A549 (cell line): ENCODE measurements at regions not wholly inside any gene's neighbourhood (a gene's known extent, or its start where the extent isn't known, plus 50 kb on each side); places are given as distances from the start of the nearest gene placed in this dataset.

ENCODE experiments used
- ATAC-seq, 2 experiments: fragments of 200-7000 bp in 1 of 2; fragments of >200 bp in 1 of 2; cut with Nextera tagmentation in 1 of 2; cut with Tn5 transposase in 1 of 2; 3 replicates each; pipeline versions ENCODE4 v1.8.0 to v1.9.1; 2018 to 2020; ENCODE audit warnings: mild to moderate bottlenecking in 1 of 2, moderate library complexity in 1 of 2
- CTCF ChIA-PET: fragments of 300-600 bp; sonication (Branson Sonifier 250); formaldehyde crosslinking; extraction: SDS; loops from one replicate; lab custom pipeline; 2021; ENCODE audit warnings: antibody characterized with exemption, inconsistent platforms; lab: Yijun Ruan, JAX
- POLR2A ChIA-PET: fragments of 350-600 bp; formaldehyde crosslinking; extraction: SDS; loops from one replicate; lab custom pipeline; 2021; ENCODE audit warnings: antibody characterized with exemption, inconsistent platforms; lab: Yijun Ruan, JAX
- DNase-seq, 2 experiments: peaks; one replicate each; pipeline versions ENCODE4 v3.0.0 to v3.0.0-alpha.2; 2011 to 2016; ENCODE audit warnings: low read depth in 1 of 2, low spot score in 1 of 2
- FAIRE-seq: peaks from 2 replicates; lab custom pipeline; 2011; peaks lifted over from hg19 to GRCh38; lab: Jason Lieb, UNC
- H3K27ac ChIP-seq, 2 experiments: fragments of >200 bp; sonication (Bioruptor Twin); formaldehyde crosslinking; 3 replicates each; pipeline ENCODE4 v1.5.1; 2016 to 2017
- H3K4me1 ChIP-seq: fragments of >200 bp; sonication (Bioruptor Twin); formaldehyde crosslinking; 3 replicates; pipeline ENCODE4 v1.6.1; 2016
- H3K4me2 ChIP-seq: fragments of >200 bp; sonication (Bioruptor Twin); formaldehyde crosslinking; 3 replicates; pipeline ENCODE4 v1.6.1; 2016
- H3K4me3 ChIP-seq: fragments of >200 bp; sonication (Bioruptor Twin); formaldehyde crosslinking; 3 replicates; pipeline ENCODE4 v1.5.1; 2016
- H3K9me3 ChIP-seq: fragments of >200 bp; sonication (Bioruptor Twin); formaldehyde crosslinking; 3 replicates; pipeline ENCODE4 v1.6.1; 2016
- CBX8 ChIP-seq: fragments of 200-600 bp; sonication (generic); IDR thresholded peaks from 2 replicates; pipeline ENCODE4 v1.6.1; 2016
- EHF ChIP-seq: fragments of 250-450 bp; sonication (Bioruptor Pico); IDR thresholded peaks from 2 replicates; pipeline ENCODE4 v1.5.0; 2020; ENCODE audit warnings: mild to moderate bottlenecking
- EHMT2 ChIP-seq: fragments of 200-600 bp; sonication (generic); IDR thresholded peaks from 2 replicates; pipeline ENCODE4 v1.6.1; 2016; ENCODE audit warnings: antibody characterized with exemption, low read depth, mild to moderate bottlenecking, moderate library complexity
- ESRRA ChIP-seq: fragments of 150-350 bp; IDR thresholded peaks from 2 replicates; pipeline ENCODE4 v1.6.1; 2014; ENCODE audit warnings: mild to moderate bottlenecking, low read length, borderline replicate concordance
- FOXS1 ChIP-seq: fragments of 250-450 bp; sonication (Bioruptor Pico); IDR thresholded peaks from 2 replicates; pipeline ENCODE4 v1.5.0; 2020; ENCODE audit warnings: mild to moderate bottlenecking, moderate library complexity
- GATA3 ChIP-seq: IDR thresholded peaks from 2 replicates; pipeline ENCODE4 v1.6.1; 2012; ENCODE audit warnings: borderline replicate concordance
- HEYL ChIP-seq: fragments of 250-450 bp; sonication (Bioruptor Pico); IDR thresholded peaks from 2 replicates; pipeline ENCODE4 v1.8.0; 2021; ENCODE audit warnings: mild to moderate bottlenecking, moderate library complexity
- HOXA7 ChIP-seq: fragments of 250-450 bp; sonication (Bioruptor Pico); IDR thresholded peaks from 2 replicates; pipeline ENCODE4 v1.5.0; 2020; ENCODE audit warnings: mild to moderate bottlenecking, moderate library complexity
- HOXB13 ChIP-seq: fragments of 250-450 bp; sonication (Bioruptor Pico); IDR thresholded peaks from 2 replicates; pipeline ENCODE4 v1.5.0; 2020; ENCODE audit warnings: low read depth, mild to moderate bottlenecking, moderate library complexity
- JUNB ChIP-seq: fragments of >200 bp; sonication (Bioruptor Twin); formaldehyde crosslinking; IDR thresholded peaks from 2 replicates; pipeline ENCODE4 v1.6.1; 2016
- KDM5A ChIP-seq: fragments of 200-600 bp; sonication (generic); IDR thresholded peaks from 2 replicates; pipeline ENCODE4 v1.6.1; 2016; ENCODE audit warnings: antibody characterized with exemption, mild to moderate bottlenecking
- MAFK ChIP-seq: fragments of 450-650 bp; IDR thresholded peaks from 2 replicates; pipeline ENCODE4 v1.6.1; 2014; ENCODE audit not compliant: partially characterized antibody
- MAZ ChIP-seq: fragments of 150-350 bp; IDR thresholded peaks from 2 replicates; pipeline ENCODE4 v1.6.1; 2014; ENCODE audit warnings: antibody characterized with exemption, low read depth, low read length, borderline replicate concordance
- MYC ChIP-seq: IDR thresholded peaks from 2 replicates; pipeline ENCODE4 v1.6.1; 2012; ENCODE audit warnings: mild to moderate bottlenecking, inconsistent platforms, low read length, improper control_type of control experiment, borderline replicate concordance
- NFE2L2 ChIP-seq: fragments of 150-350 bp; conservative IDR thresholded peaks from 2 replicates; pipeline ENCODE4 v1.6.1; 2014; ENCODE audit warnings: low read length
- NPAS2 ChIP-seq: fragments of 250-450 bp; sonication (Bioruptor Pico); IDR thresholded peaks from 2 replicates; pipeline ENCODE4 v1.8.0; 2022; ENCODE audit warnings: mild to moderate bottlenecking, moderate library complexity, borderline replicate concordance
- NR3C1 ChIP-seq: fragments of >200 bp; sonication (Bioruptor Twin); formaldehyde crosslinking; IDR thresholded peaks from 3 replicates; pipeline ENCODE4 v1.6.1; 2017
- POLR2A ChIP-seq: IDR thresholded peaks from 2 replicates; pipeline ENCODE4 v1.6.1; 2012; ENCODE audit warnings: mild to moderate bottlenecking, low read length
- POLR2AphosphoS2 ChIP-seq: conservative IDR thresholded peaks from 2 replicates; pipeline ENCODE4 v1.6.1; 2012; ENCODE audit warnings: low read length, improper control_type of control experiment, inconsistent platforms
- RAD21 ChIP-seq, 2 experiments: fragments of >200 bp in 1 of 2; sonication (Bioruptor Twin) in 1 of 2; formaldehyde crosslinking in 1 of 2; IDR thresholded peaks in 1 of 2; conservative IDR thresholded peaks in 1 of 2; 2 replicates in 1 of 2; 3 replicates in 1 of 2; pipeline ENCODE4 v1.6.1; 2012 to 2018; ENCODE audit warnings: inconsistent platforms in 1 of 2
- RARB ChIP-seq: fragments of 250-450 bp; sonication (Bioruptor Pico); IDR thresholded peaks from 2 replicates; pipeline ENCODE4 v1.8.0; 2021; ENCODE audit warnings: mild to moderate bottlenecking, moderate library complexity
- RCOR1 ChIP-seq: fragments of 150-350 bp; IDR thresholded peaks from 2 replicates; pipeline ENCODE4 v1.6.1; 2014; ENCODE audit warnings: antibody characterized with exemption, low read length, low read depth
- RFX5 ChIP-seq: fragments of 450-650 bp; IDR thresholded peaks from 2 replicates; pipeline ENCODE4 v1.7.1; 2014; ENCODE audit warnings: antibody characterized with exemption, mild to moderate bottlenecking, moderate library complexity
- RNF2 ChIP-seq: fragments of 200-600 bp; sonication (generic); IDR thresholded peaks from 2 replicates; pipeline ENCODE4 v1.6.1; 2016; ENCODE audit warnings: low read depth, mild to moderate bottlenecking, antibody characterized with exemption, moderate library complexity, borderline replicate concordance
- SREBF2 ChIP-seq: fragments of 450-650 bp; IDR thresholded peaks from 2 replicates; pipeline ENCODE4 v1.6.1; 2014; ENCODE audit warnings: mild to moderate bottlenecking, moderate library complexity
- TP53 ChIP-seq: fragments of 250-450 bp; sonication (Bioruptor Pico); IDR thresholded peaks from 2 replicates; pipeline ENCODE4 v1.5.0; 2021; ENCODE audit warnings: mild to moderate bottlenecking, moderate library complexity
- WGBS: methylation state at CpG from one replicate; pipeline ENCODE4 v1.1.6; 2017; ENCODE audit errors: missing lambda C conversion rate; 5-methylcytosine and 5-hydroxymethylcytosine counted together
- TF ChIP-seq, protein P1 (sequence below): fragments of >200 bp; sonication (Bioruptor Twin); formaldehyde crosslinking; IDR thresholded peaks from 3 replicates; pipeline ENCODE4 v1.6.1; 2016
- TF ChIP-seq, protein P2 (sequence below): fragments of 150-350 bp; IDR thresholded peaks from 2 replicates; pipeline ENCODE4 v1.6.1; 2014; ENCODE audit warnings: low read depth, mild to moderate bottlenecking, low read length
- TF ChIP-seq, protein P3 (sequence below): fragments of 250-450 bp; sonication (Bioruptor Pico); IDR thresholded peaks from 2 replicates; pipeline ENCODE4 v1.5.0; 2020; ENCODE audit warnings: low read depth, mild to moderate bottlenecking, moderate library complexity
- TF ChIP-seq, protein P4 (sequence below): fragments of >200 bp; sonication (Bioruptor Twin); formaldehyde crosslinking; IDR thresholded peaks from 2 replicates; pipeline ENCODE4 v1.6.1; 2016
- TF ChIP-seq, protein P5 (sequence below): IDR thresholded peaks from 2 replicates; pipeline ENCODE4 v1.6.1; 2012
- TF ChIP-seq, protein P6 (sequence below): fragments of 250-450 bp; sonication (Bioruptor Pico); IDR thresholded peaks from 2 replicates; pipeline ENCODE4 v1.5.0; 2021; ENCODE audit warnings: mild to moderate bottlenecking, moderate library complexity, borderline replicate concordance
- TF ChIP-seq, protein P7 (sequence below): fragments of 200-600 bp; sonication (generic); IDR thresholded peaks from 2 replicates; pipeline ENCODE4 v1.6.1; 2016; ENCODE audit warnings: antibody characterized with exemption, mild to moderate bottlenecking, moderate library complexity

DNA sequence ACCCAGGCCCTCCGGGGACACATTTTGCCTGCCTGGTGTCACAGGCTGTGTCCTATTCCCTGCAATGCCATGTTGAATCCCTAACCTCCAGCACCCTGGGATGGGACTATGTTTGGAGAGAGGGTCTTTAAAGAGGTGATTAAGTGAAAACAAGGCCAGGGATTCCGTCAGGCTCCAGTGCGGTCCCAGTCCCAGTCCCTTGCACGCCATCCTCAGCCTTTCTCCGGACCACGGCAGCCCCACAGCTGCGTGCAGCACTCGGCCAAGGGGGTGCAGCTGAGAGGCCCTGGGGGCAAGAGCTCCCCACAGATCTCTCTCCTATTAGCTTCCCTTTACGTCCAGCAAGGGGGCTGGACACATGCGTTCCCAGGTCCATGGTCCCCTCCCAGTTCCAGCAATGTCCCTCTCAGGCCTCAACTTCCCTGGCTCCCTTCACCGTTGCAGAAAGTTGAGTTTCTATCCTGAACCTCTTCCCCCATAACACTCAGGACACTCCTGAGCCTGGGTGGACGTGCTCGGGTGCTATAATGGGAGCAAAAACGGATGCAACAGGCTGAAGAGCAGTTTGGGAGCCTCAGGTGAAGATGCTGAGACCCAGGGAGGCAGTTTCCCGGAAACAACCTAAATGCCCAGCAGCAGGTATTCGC lies 1422.7 kb downstream of the BRD1 start:
- DNase-seq = no peak
- Histone ChIP-seq H3K4me2 (peak overlapping the region; percentile 77), H3K9me3 (peaks cover 28% of the 10 kb centered on the region), H3K4me1 (peaks cover 34% of the 10 kb centered on the region), H3K27ac (peak overlapping the region; percentile 93 to 99), H3K4me3 (no peak overlapping the region)
- WGBS = 61% methylated on average over 16 of the region's 16 CpGs
- ATAC-seq = peak in 1 of 2 experiments; percentile 26; a peak in 3 of 6 replicates
- ChIA-PET POLR2A (no interaction called here), CTCF (interaction anchor here (1.0 to 1.1 kb wide), 2 partner anchors 11 to 88 kb away, joined by 3 read pairs; no protein-coding TSS in a partner anchor)
- FAIRE-seq = no peak
- TF ChIP-seq, protein P1, sequence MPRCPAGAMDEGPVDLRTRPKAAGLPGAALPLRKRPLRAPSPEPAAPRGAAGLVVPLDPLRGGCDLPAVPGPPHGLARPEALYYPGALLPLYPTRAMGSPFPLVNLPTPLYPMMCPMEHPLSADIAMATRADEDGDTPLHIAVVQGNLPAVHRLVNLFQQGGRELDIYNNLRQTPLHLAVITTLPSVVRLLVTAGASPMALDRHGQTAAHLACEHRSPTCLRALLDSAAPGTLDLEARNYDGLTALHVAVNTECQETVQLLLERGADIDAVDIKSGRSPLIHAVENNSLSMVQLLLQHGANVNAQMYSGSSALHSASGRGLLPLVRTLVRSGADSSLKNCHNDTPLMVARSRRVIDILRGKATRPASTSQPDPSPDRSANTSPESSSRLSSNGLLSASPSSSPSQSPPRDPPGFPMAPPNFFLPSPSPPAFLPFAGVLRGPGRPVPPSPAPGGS = no peak
- TF ChIP-seq HOXA7 (0 out of 2 replicates have a peak, but pooled peaks have one; percentile 41), HEYL (CRISPR knock-in tag) (no peak), CBX8 (no peak), EHF (CRISPR knock-in tag) (peak; percentile 68; the same call in 1 of the 2 replicates), RFX5 (no peak), SREBF2 (no peak), TP53 (CRISPR knock-in tag) (no peak), NR3C1 (no peak), POLR2A (no peak), MAFK (no peak), POLR2AphosphoS2 (no peak), GATA3 (no peak), KDM5A (no peak), RCOR1 (no peak), RARB (CRISPR knock-in tag) (no peak), MYC (no peak), HOXB13 (CRISPR knock-in tag) (0 out of 2 replicates have a peak, but pooled peaks have one; percentile 26), MAZ (no peak), NPAS2 (CRISPR knock-in tag) (no peak), RAD21 (conservative IDR thresholded peaks at IDR 0.05 in 1 of 2, IDR thresholded peaks at IDR 0.05 in 1 of 2) (no peak), ESRRA (no peak), NFE2L2 (no peak), FOXS1 (CRISPR knock-in tag) (no peak), JUNB (no peak), RNF2 (no peak), EHMT2 (no peak)
- TF ChIP-seq, protein P2, sequence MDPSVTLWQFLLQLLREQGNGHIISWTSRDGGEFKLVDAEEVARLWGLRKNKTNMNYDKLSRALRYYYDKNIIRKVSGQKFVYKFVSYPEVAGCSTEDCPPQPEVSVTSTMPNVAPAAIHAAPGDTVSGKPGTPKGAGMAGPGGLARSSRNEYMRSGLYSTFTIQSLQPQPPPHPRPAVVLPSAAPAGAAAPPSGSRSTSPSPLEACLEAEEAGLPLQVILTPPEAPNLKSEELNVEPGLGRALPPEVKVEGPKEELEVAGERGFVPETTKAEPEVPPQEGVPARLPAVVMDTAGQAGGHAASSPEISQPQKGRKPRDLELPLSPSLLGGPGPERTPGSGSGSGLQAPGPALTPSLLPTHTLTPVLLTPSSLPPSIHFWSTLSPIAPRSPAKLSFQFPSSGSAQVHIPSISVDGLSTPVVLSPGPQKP = no peak
- TF ChIP-seq, protein P3, sequence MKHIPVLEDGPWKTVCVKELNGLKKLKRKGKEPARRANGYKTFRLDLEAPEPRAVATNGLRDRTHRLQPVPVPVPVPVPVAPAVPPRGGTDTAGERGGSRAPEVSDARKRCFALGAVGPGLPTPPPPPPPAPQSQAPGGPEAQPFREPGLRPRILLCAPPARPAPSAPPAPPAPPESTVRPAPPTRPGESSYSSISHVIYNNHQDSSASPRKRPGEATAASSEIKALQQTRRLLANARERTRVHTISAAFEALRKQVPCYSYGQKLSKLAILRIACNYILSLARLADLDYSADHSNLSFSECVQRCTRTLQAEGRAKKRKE (CRISPR knock-in tag) = no peak
- TF ChIP-seq, protein P4, sequence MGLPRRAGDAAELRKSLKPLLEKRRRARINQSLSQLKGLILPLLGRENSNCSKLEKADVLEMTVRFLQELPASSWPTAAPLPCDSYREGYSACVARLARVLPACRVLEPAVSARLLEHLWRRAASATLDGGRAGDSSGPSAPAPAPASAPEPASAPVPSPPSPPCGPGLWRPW = no peak
- TF ChIP-seq, protein P5, sequence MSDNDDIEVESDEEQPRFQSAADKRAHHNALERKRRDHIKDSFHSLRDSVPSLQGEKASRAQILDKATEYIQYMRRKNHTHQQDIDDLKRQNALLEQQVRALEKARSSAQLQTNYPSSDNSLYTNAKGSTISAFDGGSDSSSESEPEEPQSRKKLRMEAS = no peak
- TF ChIP-seq, protein P6, sequence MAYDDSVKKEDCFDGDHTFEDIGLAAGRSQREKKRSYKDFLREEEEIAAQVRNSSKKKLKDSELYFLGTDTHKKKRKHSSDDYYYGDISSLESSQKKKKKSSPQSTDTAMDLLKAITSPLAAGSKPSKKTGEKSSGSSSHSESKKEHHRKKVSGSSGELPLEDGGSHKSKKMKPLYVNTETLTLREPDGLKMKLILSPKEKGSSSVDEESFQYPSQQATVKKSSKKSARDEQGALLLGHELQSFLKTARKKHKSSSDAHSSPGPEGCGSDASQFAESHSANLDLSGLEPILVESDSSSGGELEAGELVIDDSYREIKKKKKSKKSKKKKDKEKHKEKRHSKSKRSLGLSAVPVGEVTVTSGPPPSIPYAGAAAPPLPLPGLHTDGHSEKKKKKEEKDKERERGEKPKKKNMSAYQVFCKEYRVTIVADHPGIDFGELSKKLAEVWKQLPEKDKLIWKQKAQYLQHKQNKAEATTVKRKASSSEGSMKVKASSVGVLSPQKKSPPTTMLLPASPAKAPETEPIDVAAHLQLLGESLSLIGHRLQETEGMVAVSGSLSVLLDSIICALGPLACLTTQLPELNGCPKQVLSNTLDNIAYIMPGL (CRISPR knock-in tag) = no peak
- TF ChIP-seq, protein P7, sequence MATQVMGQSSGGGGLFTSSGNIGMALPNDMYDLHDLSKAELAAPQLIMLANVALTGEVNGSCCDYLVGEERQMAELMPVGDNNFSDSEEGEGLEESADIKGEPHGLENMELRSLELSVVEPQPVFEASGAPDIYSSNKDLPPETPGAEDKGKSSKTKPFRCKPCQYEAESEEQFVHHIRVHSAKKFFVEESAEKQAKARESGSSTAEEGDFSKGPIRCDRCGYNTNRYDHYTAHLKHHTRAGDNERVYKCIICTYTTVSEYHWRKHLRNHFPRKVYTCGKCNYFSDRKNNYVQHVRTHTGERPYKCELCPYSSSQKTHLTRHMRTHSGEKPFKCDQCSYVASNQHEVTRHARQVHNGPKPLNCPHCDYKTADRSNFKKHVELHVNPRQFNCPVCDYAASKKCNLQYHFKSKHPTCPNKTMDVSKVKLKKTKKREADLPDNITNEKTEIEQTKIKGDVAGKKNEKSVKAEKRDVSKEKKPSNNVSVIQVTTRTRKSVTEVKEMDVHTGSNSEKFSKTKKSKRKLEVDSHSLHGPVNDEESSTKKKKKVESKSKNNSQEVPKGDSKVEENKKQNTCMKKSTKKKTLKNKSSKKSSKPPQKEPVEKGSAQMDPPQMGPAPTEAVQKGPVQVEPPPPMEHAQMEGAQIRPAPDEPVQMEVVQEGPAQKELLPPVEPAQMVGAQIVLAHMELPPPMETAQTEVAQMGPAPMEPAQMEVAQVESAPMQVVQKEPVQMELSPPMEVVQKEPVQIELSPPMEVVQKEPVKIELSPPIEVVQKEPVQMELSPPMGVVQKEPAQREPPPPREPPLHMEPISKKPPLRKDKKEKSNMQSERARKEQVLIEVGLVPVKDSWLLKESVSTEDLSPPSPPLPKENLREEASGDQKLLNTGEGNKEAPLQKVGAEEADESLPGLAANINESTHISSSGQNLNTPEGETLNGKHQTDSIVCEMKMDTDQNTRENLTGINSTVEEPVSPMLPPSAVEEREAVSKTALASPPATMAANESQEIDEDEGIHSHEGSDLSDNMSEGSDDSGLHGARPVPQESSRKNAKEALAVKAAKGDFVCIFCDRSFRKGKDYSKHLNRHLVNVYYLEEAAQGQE = no peak
